HFFc6 (cell line): ENCODE measurements at regions not wholly inside any gene's neighbourhood (a gene's known extent, or its start where the extent isn't known, plus 50 kb on each side); places are given as distances from the start of the nearest gene placed in this dataset.

ENCODE experiments used
- DNase-seq: peaks from one replicate; pipeline ENCODE4 v3.0.0-alpha.2; 2018
- H3K27ac Mint-ChIP-seq: 2 replicates; pipeline ENCODE4 v1.8.0; 2020; ENCODE audit warnings: mild to moderate bottlenecking, mixed read lengths
- H3K27me3 Mint-ChIP-seq: 2 replicates; pipeline ENCODE4 v1.8.0; 2021; ENCODE audit warnings: mild to moderate bottlenecking, moderate library complexity, mixed read lengths; ENCODE audit not compliant: insufficient read depth
- H3K36me3 Mint-ChIP-seq: 2 replicates; pipeline ENCODE4 v1.8.0; 2021; ENCODE audit warnings: low read depth, mixed read lengths
- H3K4me1 Mint-ChIP-seq: 2 replicates; pipeline ENCODE4 v1.8.0; 2020; ENCODE audit warnings: low read depth, mixed read lengths
- H3K4me3 Mint-ChIP-seq: 2 replicates; pipeline ENCODE4 v1.8.0; 2020; ENCODE audit warnings: mild to moderate bottlenecking, moderate library complexity, mixed read lengths
- H3K9me3 Mint-ChIP-seq: 2 replicates; pipeline ENCODE4 v1.8.0; 2020; ENCODE audit warnings: mild to moderate bottlenecking, mixed read lengths
- TF ChIP-seq, protein P1 (sequence below): fragments of 200-600 bp; sonication (generic); IDR thresholded peaks from 2 replicates; pipeline ENCODE4 v1.5.0; 2021; ENCODE audit warnings: antibody characterized with exemption, mild to moderate bottlenecking

DNA sequence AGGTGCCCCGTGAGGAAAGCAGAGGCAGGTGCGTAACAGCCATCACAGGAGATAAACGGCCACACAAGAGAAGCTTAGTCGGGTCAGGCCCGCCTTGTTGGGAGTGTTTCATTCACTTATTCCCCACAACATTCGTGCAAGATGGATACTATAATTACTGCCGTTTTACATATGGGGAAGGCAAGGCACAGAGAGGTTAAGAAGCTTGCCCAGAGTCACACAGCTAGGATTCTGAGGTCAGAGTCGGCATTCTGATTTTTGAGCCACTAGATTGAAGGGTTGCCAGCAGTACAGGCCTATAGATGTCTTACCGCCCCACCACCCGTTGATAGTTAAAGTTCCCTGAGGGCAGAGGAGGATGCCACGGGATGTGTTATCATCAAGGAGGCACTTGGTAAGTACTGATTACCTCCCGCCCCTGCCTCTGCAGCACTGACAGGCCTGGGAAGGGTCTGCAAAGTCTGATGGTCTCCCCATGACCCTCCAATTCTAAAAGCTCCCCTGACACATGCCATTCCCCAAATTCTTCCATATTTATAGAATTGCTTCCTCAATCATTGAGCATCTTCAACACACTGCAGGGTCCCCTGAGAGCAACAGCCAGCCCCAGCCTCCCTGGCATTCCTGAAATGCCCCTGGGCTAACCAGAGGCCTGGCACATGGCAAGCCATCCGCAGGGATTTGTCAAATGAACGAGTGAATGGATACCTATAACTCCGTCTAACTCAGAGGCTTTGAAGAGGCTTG lies 74.7 kb upstream of the CLDN14 start:
- TF ChIP-seq, protein P1, sequence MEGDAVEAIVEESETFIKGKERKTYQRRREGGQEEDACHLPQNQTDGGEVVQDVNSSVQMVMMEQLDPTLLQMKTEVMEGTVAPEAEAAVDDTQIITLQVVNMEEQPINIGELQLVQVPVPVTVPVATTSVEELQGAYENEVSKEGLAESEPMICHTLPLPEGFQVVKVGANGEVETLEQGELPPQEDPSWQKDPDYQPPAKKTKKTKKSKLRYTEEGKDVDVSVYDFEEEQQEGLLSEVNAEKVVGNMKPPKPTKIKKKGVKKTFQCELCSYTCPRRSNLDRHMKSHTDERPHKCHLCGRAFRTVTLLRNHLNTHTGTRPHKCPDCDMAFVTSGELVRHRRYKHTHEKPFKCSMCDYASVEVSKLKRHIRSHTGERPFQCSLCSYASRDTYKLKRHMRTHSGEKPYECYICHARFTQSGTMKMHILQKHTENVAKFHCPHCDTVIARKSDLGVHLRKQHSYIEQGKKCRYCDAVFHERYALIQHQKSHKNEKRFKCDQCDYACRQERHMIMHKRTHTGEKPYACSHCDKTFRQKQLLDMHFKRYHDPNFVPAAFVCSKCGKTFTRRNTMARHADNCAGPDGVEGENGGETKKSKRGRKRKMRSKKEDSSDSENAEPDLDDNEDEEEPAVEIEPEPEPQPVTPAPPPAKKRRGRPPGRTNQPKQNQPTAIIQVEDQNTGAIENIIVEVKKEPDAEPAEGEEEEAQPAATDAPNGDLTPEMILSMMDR: no peak
- H3K9me3 Mint-ChIP-seq: no peaks in the 10 kb centered on the region
- no peak overlapping the region for H3K4me3 Mint-ChIP-seq
- peaks cover 35% of the 10 kb centered on the region for H3K27me3 Mint-ChIP-seq
- H3K36me3 Mint-ChIP-seq: no peaks in the 10 kb centered on the region
- DNase-seq: no peak
- H3K27ac Mint-ChIP-seq: no peak overlapping the region
- H3K4me1 Mint-ChIP-seq: peaks cover 27% of the 10 kb centered on the region

DNA sequence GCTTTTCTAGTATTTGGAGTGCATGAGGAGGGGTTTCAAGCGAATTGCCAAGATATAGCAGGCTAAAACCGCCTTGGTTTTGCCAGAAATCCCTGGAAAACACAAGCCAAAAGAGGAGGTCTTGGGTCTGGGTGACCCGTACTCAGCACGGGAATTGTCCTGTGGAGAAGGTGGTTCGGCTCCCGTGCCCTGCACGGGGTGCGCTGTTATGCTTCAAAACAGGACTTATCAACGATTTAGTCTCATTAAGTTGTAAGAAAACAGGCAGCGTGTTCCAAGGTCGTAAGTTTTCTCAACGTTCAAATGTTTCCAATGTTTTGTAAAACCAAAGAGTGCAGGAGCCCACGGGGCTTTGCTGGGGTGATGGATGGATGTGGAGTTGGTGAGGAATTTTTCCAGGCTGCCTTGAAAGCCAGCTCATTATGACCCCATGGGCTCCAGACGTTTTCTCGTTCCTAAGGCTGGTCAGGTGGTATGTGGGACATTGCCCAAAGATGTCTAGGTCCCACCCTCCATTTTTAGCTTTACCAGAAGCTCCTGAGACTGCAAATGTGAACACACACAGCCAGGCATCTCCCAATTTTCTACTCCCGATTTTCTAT lies 75.4 kb upstream of the CLDN14 start:
- Mint-ChIP-seq H3K9me3 (no peaks in the 10 kb centered on the region), H3K36me3 (no peaks in the 10 kb centered on the region), H3K4me3 (no peak overlapping the region), H3K27me3 (peaks cover 31% of the 10 kb centered on the region), H3K27ac (no peak overlapping the region), H3K4me1 (peaks cover 26% of the 10 kb centered on the region)
- DNase-seq: no peak
- TF ChIP-seq, protein P1: no peak

DNA sequence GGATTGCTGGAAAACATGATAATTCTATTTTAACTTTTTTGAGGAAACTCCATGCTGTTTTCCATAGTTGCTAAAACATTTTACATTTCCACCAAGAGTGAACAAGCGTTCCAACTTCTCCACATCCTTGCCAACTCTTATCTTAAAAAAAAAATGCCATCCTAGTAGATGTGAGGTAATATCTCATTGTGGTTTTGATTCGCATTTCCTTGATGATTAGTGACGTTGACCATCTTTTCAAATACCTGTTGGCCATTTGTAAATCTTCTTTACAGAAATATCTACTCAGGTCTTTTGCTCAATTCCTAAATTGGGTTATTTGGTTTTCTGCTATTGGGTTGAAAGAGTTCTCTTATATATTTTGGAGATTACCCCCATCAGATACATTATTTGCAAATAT lies 77.4 kb upstream of the CLDN14 start:
- Mint-ChIP-seq H3K27me3 (peaks cover 36% of the 10 kb centered on the region), H3K27ac (no peak overlapping the region), H3K36me3 (no peaks in the 10 kb centered on the region)

DNA sequence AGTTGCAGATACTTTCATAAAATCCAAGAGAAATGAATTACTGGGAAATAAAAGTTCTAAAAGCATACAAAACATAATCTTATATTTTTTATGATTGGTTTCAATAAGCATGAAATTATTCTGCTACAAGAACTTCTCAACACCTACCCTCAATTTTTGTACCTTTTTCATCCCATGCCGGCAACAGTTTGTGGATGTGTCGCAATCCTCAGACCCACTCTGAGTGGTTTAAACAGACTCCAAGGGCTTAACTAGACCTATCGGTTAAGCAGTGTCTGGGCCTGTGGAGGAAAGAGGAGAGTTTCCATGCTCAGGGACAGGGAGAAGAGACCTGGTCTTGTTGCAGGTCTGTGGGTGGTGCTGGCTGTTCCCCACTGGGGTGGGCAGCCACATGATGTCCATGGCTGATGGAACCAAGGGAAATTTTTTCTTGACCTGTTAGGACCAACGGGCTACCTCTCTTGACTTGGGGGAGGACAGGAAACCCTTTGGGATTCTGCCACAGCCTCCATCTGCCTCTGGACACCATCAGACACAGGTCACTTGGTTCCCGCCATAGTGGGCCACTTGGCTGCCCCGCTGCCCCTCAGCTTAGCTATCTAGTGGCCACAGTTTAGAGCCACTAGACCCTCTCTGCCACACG lies 81.1 kb upstream of the CLDN14 start:
- H3K4me1 Mint-ChIP-seq: no peaks in the 10 kb centered on the region
- TF ChIP-seq, protein P1: no peak
- H3K27me3 Mint-ChIP-seq: peaks cover 38% of the 10 kb centered on the region
- no peak for DNase-seq
- H3K4me3 Mint-ChIP-seq: no peak overlapping the region
- 0 out of 2 replicates have a peak, but pooled peaks cover 6% of the 10 kb centered on the region for H3K9me3 Mint-ChIP-seq
- H3K27ac Mint-ChIP-seq: no peak overlapping the region
- H3K36me3 Mint-ChIP-seq: no peaks in the 10 kb centered on the region

More for the DNA sequence above, 77.4 kb upstream of the CLDN14 start:
- no peak for DNase-seq
- TF ChIP-seq, protein P1: no peak
- no peak overlapping the region for H3K4me3 Mint-ChIP-seq
- H3K9me3 Mint-ChIP-seq: no peaks in the 10 kb centered on the region
- peaks cover 6% of the 10 kb centered on the region for H3K4me1 Mint-ChIP-seq

GRCh38 chr21:36563341-36563926 lies 83.5 kb upstream of the CLDN14 start:
- 0 out of 2 replicates have a peak, but pooled peaks cover 6% of the 10 kb centered on the region for H3K9me3 Mint-ChIP-seq
- no peak overlapping the region for H3K27ac Mint-ChIP-seq
- no peak for DNase-seq
- H3K27me3 Mint-ChIP-seq: peaks cover 49% of the 10 kb centered on the region
- H3K36me3 Mint-ChIP-seq: no peaks in the 10 kb centered on the region
- TF ChIP-seq, protein P1: no peak
- H3K4me3 Mint-ChIP-seq: no peak overlapping the region
- H3K4me1 Mint-ChIP-seq: no peaks in the 10 kb centered on the region
